CD4-positive, alpha-beta T cell (primary cell): ENCODE measurements at regions not wholly inside any gene's neighbourhood (a gene's known extent, or its start where the extent isn't known, plus 50 kb on each side); places are given as distances from the start of the nearest gene placed in this dataset.

Experiments
- ATAC-seq: fragments of 200-7000 bp; cut with Tn5 transposase; one replicate; pipeline ENCODE4 v1.10.0; 2022; ENCODE audit warnings: mild to moderate bottlenecking; ENCODE audit not compliant: poor library complexity
- CTCF ChIA-PET: fragments of 350-600 bp; sonication (Branson Sonifier 250); formaldehyde crosslinking; loops from one replicate; lab custom pipeline; 2021; ENCODE audit warnings: antibody characterized with exemption, inconsistent platforms; lab: Charles Lee
- POLR2A ChIA-PET: fragments of 350-600 bp; sonication (Branson Sonifier 250); formaldehyde crosslinking; loops from one replicate; lab custom pipeline; 2021; ENCODE audit warnings: antibody characterized with exemption, inconsistent platforms; lab: Charles Lee
- DNase-seq, 14 experiments: peaks; one replicate each; pipeline ENCODE4 v3.0.0-alpha.2; 2013 to 2020; ENCODE audit warnings: mixed read lengths in 2 of 14
- H3K27ac ChIP-seq, 2 donors: one replicate each; pipeline versions ENCODE4 v1.5.1 to v1.7.0; 2013; ENCODE audit warnings: low read length in 2 of 2, low read depth in 1 of 2, mild to moderate bottlenecking in 1 of 2
- H3K27me3 ChIP-seq, 2 experiments: 1 replicate in 1 of 2; 2 replicates in 1 of 2; pipeline versions ENCODE4 v1.6.1 to v1.7.0; 2013; ENCODE audit warnings: low read length in 2 of 2, control low read depth in 1 of 2, mild to moderate bottlenecking in 1 of 2, moderate library complexity in 1 of 2; ENCODE audit not compliant: insufficient read depth in 2 of 2, control insufficient read depth in 1 of 2
- H3K36me3 ChIP-seq: one replicate; pipeline ENCODE4 v1.6.1; 2013; ENCODE audit warnings: low read length, control low read depth; ENCODE audit not compliant: insufficient read depth
- H3K4me1 ChIP-seq: one replicate; pipeline ENCODE4 v1.6.1; 2013; ENCODE audit warnings: low read length, control low read depth; ENCODE audit not compliant: insufficient read depth
- H3K4me3 ChIP-seq: one replicate; pipeline ENCODE4 v1.5.1; 2013; ENCODE audit warnings: mild to moderate bottlenecking, low read length, moderate library complexity
- H3K9me3 ChIP-seq, 2 experiments: 1 replicate in 1 of 2; 2 replicates in 1 of 2; pipeline versions ENCODE4 v1.6.1 to v1.7.0; 2013; ENCODE audit warnings: low read length in 2 of 2, mild to moderate bottlenecking in 2 of 2, control low read depth in 1 of 2, moderate library complexity in 1 of 2; ENCODE audit not compliant: control insufficient read depth in 1 of 2, insufficient read depth in 1 of 2
- H3K27ac Mint-ChIP-seq: one replicate; pipeline ENCODE4 v1.8.0; 2020; ENCODE audit warnings: mixed read lengths
- H3K27me3 Mint-ChIP-seq: one replicate; pipeline ENCODE4 v1.8.0; 2021; ENCODE audit warnings: mixed read lengths
- H3K36me3 Mint-ChIP-seq: one replicate; pipeline ENCODE4 v1.8.0; 2021; ENCODE audit warnings: low read depth, mixed read lengths
- H3K4me1 Mint-ChIP-seq: one replicate; pipeline ENCODE4 v1.8.0; 2021; ENCODE audit warnings: low read depth, mixed read lengths
- H3K4me3 Mint-ChIP-seq: one replicate; pipeline ENCODE4 v1.8.0; 2020; ENCODE audit warnings: mild to moderate bottlenecking, mixed read lengths
- H3K9me3 Mint-ChIP-seq: one replicate; pipeline ENCODE4 v1.8.0; 2020; ENCODE audit warnings: mixed read lengths
- intact Hi-C, 2 experiments: fragments of 100-400 bp; cut with DNase I in 1 of 2; cut with micrococcal nuclease in 1 of 2; formaldehyde crosslinking; loops; one replicate each; pipeline versions ENCODE4 v1.15.1 to v1.9.0; 2023 to 2025; cut with DNase I, micrococcal nuclease
- TF ChIP-seq, protein P1 (sequence below): fragments of 200-600 bp; IDR thresholded peaks from one replicate; pipeline ENCODE4 v1.8.0; 2022; ENCODE audit warnings: antibody characterized with exemption, mild to moderate bottlenecking

DNA sequence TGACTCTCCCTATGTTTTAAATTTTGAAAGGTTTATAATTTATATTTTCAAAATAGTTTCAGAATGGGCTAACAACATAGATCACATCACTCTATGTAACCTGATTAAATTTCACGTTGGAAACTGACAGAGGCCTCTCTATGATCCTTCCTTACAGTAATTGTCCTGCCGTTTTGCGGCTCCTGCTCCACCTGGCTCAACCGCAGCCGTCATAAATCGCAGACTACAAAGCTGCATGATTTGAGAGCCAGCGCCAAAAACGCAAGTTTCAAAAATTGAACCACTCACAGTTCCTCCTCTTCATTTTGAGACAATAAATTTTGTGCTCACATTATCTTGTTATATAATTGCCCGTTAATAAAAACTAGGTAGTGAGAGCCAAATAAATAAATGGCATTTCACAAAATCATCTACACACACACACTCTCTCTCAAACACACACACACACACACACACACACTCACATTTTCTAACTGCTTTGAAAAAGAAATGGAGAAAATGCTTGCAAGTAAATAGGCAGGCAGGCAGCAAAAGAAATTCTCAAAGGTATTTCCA lies 263.1 kb upstream of the PSMD7 start:
- ChIA-PET CTCF (interaction anchor here (0.6 kb wide), 1 partner anchor 228 kb away, joined by 3 read pairs; no protein-coding TSS in a partner anchor), POLR2A (no interaction called here)
- no peak overlapping the region for H3K4me3 ChIP-seq
- no peak overlapping the region for H3K27ac Mint-ChIP-seq
- ATAC-seq = no peak
- no peak for DNase-seq
- TF ChIP-seq, protein P1, sequence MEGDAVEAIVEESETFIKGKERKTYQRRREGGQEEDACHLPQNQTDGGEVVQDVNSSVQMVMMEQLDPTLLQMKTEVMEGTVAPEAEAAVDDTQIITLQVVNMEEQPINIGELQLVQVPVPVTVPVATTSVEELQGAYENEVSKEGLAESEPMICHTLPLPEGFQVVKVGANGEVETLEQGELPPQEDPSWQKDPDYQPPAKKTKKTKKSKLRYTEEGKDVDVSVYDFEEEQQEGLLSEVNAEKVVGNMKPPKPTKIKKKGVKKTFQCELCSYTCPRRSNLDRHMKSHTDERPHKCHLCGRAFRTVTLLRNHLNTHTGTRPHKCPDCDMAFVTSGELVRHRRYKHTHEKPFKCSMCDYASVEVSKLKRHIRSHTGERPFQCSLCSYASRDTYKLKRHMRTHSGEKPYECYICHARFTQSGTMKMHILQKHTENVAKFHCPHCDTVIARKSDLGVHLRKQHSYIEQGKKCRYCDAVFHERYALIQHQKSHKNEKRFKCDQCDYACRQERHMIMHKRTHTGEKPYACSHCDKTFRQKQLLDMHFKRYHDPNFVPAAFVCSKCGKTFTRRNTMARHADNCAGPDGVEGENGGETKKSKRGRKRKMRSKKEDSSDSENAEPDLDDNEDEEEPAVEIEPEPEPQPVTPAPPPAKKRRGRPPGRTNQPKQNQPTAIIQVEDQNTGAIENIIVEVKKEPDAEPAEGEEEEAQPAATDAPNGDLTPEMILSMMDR = no peak
- no peaks in the 10 kb centered on the region for H3K36me3 ChIP-seq
- no peaks in the 10 kb centered on the region for H3K9me3 Mint-ChIP-seq
- no peaks in the 10 kb centered on the region for H3K27me3 Mint-ChIP-seq
- no peaks in the 10 kb centered on the region for H3K9me3 ChIP-seq
- no peaks in the 10 kb centered on the region for H3K4me1 ChIP-seq
- H3K27ac ChIP-seq = no peak overlapping the region
- no peaks in the 10 kb centered on the region for H3K36me3 Mint-ChIP-seq
- H3K27me3 ChIP-seq = peaks cover 0 to 5% of the 10 kb centered on the region in 2 experiments
- no peaks in the 10 kb centered on the region for H3K4me1 Mint-ChIP-seq
- intact Hi-C loops = loop anchor here in 1 of 2 experiments (5.0 kb wide), 1 partner anchor 1906 kb away; no protein-coding TSS in a partner anchor
- no peak overlapping the region for H3K4me3 Mint-ChIP-seq

DNA sequence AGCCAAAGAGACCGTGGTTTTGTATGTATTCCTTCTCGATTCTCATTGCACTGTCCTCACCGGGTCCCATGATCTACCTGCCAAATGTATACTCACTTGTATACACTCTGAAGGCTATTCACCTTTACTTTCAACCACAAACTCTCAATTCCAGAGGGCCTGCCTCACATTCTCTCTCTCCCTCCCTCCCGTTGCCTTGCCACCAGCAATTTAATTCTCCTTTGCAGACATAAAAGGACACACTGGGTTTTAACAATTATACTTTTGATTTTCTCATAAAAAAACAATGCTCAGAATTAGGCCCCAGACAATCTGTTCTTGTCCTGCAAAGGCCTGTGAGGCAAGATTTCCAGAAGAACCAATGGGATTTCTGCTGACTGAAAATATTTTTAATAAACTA lies 265.1 kb upstream of the PSMD7 start:
- intact Hi-C loops = loop anchor here in 1 of 2 experiments (5.0 kb wide), 1 partner anchor 1904 kb away; no protein-coding TSS in a partner anchor
- Histone ChIP-seq H3K4me3 (no peak overlapping the region), H3K27ac (no peak overlapping the region), H3K27me3 (peaks cover 0 to 5% of the 10 kb centered on the region in 2 experiments), H3K4me1 (no peaks in the 10 kb centered on the region), H3K36me3 (no peaks in the 10 kb centered on the region), H3K9me3 (peaks cover 0 to 5% of the 10 kb centered on the region in 2 experiments)
- Mint-ChIP-seq H3K4me1 (no peaks in the 10 kb centered on the region), H3K27ac (no peak overlapping the region), H3K36me3 (no peaks in the 10 kb centered on the region), H3K9me3 (no peaks in the 10 kb centered on the region), H3K27me3 (no peaks in the 10 kb centered on the region), H3K4me3 (no peak overlapping the region)
- TF ChIP-seq, protein P1 = no peak
- ATAC-seq (no peak), DNase-seq (no peak)
- ChIA-PET POLR2A (no interaction called here), CTCF (no interaction called here)

DNA sequence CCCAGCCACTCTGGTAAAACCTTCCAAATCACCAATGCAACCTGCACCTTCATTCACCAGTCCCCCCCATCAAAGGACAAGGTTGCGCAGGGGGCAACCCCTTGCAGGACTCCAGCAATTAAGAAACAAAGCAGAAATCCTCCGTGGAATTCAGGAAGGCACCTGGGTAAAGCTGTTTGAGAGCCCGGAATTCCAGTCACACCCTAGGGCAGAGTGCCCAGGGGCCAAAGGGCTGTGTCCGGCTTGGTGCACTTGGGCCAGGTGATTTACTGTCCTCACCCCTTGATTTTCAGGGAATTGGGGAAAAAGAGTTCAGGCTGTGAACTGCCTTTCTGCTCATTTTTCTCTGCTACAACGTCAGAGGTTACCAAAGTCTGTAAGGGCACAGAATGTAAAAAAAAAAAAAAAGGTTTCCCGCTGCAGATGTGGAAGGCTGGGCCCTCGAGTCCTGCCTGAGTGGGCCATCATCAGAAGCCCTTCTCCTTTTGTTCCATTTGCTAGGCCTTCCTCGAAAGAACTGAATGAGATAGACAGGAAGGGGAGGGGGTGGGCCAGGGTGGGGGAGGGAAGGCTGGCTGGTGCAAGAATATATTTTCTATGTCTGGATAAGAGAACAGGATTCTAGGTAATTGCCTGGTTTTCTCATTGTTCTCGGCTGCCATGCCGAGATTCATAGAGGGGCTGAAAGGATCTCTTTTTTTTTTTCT lies 266.5 kb upstream of the PSMD7 start:
- ATAC-seq (no peak), DNase-seq (no peak)
- H3K27me3 ChIP-seq = peaks cover 0 to 5% of the 10 kb centered on the region in 2 experiments
- POLR2A ChIA-PET = no interaction called here
- no peak overlapping the region for H3K4me3 Mint-ChIP-seq
- no peaks in the 10 kb centered on the region for H3K27me3 Mint-ChIP-seq
- H3K27ac Mint-ChIP-seq = no peak overlapping the region
- H3K36me3 ChIP-seq = no peaks in the 10 kb centered on the region
- peaks cover 0 to 5% of the 10 kb centered on the region in 2 experiments for H3K9me3 ChIP-seq
- H3K4me1 Mint-ChIP-seq = no peaks in the 10 kb centered on the region
- intact Hi-C loops = loop anchor here in 1 of 2 experiments (5.0 kb wide), 1 partner anchor 1903 kb away; no protein-coding TSS in a partner anchor
- TF ChIP-seq, protein P1 = no peak
- H3K9me3 Mint-ChIP-seq = no peaks in the 10 kb centered on the region
- no peak overlapping the region for H3K27ac ChIP-seq
- H3K4me3 ChIP-seq = no peak overlapping the region
- H3K36me3 Mint-ChIP-seq = no peaks in the 10 kb centered on the region
- CTCF ChIA-PET = no interaction called here
- no peaks in the 10 kb centered on the region for H3K4me1 ChIP-seq
